ENCODE measurements at regions not wholly inside any gene's neighbourhood (a gene's known extent, or its start where the extent isn't known, plus 50 kb on each side); places are given as distances from the start of the nearest gene placed in this dataset.

DNA sequence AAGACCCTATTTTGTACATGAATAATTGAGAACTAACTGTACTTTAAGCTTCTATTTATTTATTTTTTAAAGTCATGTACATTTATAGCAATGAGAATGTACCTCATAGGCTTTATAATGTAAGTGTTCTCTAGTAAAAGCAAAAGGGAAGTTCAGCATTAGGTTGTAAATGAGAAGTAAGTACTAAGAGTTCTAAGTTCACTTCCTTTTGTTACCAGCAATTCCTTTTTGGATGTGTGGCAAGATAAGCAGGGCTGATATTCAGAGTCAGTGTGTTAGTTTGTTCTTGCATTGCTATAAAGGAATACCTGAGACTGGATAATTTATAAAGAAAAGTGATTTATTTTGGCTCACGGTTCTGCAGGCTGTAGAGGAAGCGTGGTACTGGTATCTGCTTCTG lies 54.0 kb upstream of the CCN2 start:
- no peak for TF ChIP-seq ZFX (IDR thresholded peaks at IDR 0.05)
- TF ChIP-seq, protein P1, sequence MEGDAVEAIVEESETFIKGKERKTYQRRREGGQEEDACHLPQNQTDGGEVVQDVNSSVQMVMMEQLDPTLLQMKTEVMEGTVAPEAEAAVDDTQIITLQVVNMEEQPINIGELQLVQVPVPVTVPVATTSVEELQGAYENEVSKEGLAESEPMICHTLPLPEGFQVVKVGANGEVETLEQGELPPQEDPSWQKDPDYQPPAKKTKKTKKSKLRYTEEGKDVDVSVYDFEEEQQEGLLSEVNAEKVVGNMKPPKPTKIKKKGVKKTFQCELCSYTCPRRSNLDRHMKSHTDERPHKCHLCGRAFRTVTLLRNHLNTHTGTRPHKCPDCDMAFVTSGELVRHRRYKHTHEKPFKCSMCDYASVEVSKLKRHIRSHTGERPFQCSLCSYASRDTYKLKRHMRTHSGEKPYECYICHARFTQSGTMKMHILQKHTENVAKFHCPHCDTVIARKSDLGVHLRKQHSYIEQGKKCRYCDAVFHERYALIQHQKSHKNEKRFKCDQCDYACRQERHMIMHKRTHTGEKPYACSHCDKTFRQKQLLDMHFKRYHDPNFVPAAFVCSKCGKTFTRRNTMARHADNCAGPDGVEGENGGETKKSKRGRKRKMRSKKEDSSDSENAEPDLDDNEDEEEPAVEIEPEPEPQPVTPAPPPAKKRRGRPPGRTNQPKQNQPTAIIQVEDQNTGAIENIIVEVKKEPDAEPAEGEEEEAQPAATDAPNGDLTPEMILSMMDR (conservative IDR thresholded peaks at IDR 0.05) = no peak

DNA sequence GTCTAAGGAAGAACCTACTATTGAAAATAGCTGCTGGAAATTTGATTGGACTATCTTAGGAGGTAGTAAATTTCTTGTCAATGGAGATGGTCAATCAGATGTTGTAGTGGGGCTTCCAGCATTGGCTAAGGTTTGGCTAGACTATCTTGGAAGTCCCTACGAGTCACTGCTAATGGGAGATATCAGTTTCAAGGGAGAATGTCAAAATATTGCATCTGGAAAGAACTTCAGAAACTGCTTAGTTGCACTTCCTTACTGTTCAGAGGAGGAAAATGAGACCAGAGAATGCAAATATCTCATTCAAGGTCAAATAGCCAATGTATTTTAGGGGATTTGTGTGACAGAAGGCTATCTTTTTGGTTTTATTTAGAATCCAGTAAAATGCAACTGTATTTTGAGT lies 53.5 kb upstream of the CCN2 start:
- no peak overlapping the region for H3K27ac ChIP-seq
- TF ChIP-seq, protein P1 (conservative IDR thresholded peaks at IDR 0.05) = no peak
- no peak for TF ChIP-seq ZFX (IDR thresholded peaks at IDR 0.05)

More for the DNA sequence above, 54.0 kb upstream of the CCN2 start:
- H3K27ac ChIP-seq = no peak overlapping the region

DNA sequence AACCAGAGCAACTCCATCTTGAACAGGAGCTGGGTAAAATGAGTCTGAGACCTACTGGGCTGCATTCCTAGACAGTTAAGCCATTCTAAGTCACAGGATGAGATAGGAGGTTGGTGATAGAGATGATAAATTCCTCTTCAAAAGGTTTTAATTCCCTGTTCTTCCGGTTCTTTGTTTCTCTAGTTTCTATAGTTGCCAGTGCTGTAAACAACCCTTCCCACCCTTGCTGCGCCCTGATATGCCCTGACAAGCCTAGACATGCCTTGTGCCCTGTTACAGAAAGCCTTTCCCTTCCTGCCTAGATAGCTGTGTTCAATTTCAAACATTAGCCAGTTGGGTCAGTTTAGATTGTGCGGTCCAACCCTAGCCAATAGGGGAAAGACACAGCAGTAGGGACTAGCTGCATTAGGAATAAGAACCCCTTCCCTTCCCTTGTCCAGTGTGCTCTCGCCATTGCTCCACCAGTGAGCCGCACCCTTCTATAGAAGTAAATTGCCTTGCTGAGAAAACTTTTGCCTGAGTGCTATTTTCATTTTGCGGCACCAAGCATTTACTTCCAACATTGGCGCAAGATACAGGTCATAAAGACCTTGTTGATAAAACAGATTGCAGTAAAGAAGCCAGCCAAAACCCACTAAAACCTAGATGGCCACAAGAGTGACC lies 52.5 kb upstream of the CCN2 start:
- no peak for TF ChIP-seq ZFX (IDR thresholded peaks at IDR 0.05)
- TF ChIP-seq, protein P1 (conservative IDR thresholded peaks at IDR 0.05) = no peak
- no peak overlapping the region for H3K27ac ChIP-seq
